A673 (cell line): ENCODE measurements at regions not wholly inside any gene's neighbourhood (a gene's known extent, or its start where the extent isn't known, plus 50 kb on each side); places are given as distances from the start of the nearest gene placed in this dataset.

ENCODE experiments used
- CTCF ChIP-seq: fragments of 300-800, 200-600 bp; sonication (generic); conservative IDR thresholded peaks from 2 replicates; pipeline ENCODE4 v1.5.1; 2017; ENCODE audit warnings: low read depth, mild to moderate bottlenecking, antibody characterized with exemption, low read length, moderate library complexity, mixed read lengths
- EZH2 ChIP-seq: fragments of 200-600 bp; sonication (generic); IDR thresholded peaks from 2 replicates; pipeline ENCODE4 v1.6.1; 2017; ENCODE audit warnings: borderline replicate concordance, low read depth, mild to moderate bottlenecking, mixed read lengths, antibody characterized with exemption, low read length; ENCODE audit not compliant: poor library complexity, severe bottlenecking

GRCh38 chr3:90055666-90056065, 948.2 kb downstream of the EPHA3 start:
- TF ChIP-seq EZH2 (no peak), CTCF (no peak)
